Mesenchymal stem cell (in vitro differentiated cells and primary cell): ENCODE measurements at regions not wholly inside any gene's neighbourhood (a gene's known extent, or its start where the extent isn't known, plus 50 kb on each side); places are given as distances from the start of the nearest gene placed in this dataset.

Source experiments
- DNase-seq: peaks from one replicate; pipeline ENCODE4 v3.0.0-alpha.2; 2013
- H2AFZ ChIP-seq: one replicate; pipeline ENCODE4 v1.6.1; 2013; ENCODE audit warnings: low read depth, mild to moderate bottlenecking, control low read depth, inconsistent platforms, low read length, moderate library complexity
- H2AK5ac ChIP-seq: 2 replicates; pipeline ENCODE4 v1.6.1; 2013; ENCODE audit warnings: low read length, moderate library complexity, mild to moderate bottlenecking, inconsistent platforms; ENCODE audit not compliant: severe bottlenecking
- H2BK120ac ChIP-seq: one replicate; pipeline ENCODE4 v1.6.1; 2013; ENCODE audit warnings: low read depth, mild to moderate bottlenecking, inconsistent platforms, low read length, moderate library complexity
- H2BK12ac ChIP-seq, 2 experiments: one replicate each; pipeline ENCODE4 v1.6.1; 2013; ENCODE audit warnings: inconsistent platforms in 2 of 2, low read length in 2 of 2, mild to moderate bottlenecking in 2 of 2, moderate library complexity in 2 of 2, control low read depth in 1 of 2
- H2BK15ac ChIP-seq: one replicate; pipeline ENCODE4 v1.6.1; 2013; ENCODE audit warnings: mild to moderate bottlenecking, low read depth, inconsistent platforms; ENCODE audit not compliant: poor library complexity, severe bottlenecking
- H2BK5ac ChIP-seq: 2 replicates; pipeline ENCODE4 v1.6.1; 2013; ENCODE audit warnings: low read depth, mild to moderate bottlenecking, low read length, control low read depth, inconsistent platforms; ENCODE audit not compliant: poor library complexity, severe bottlenecking
- H3K14ac ChIP-seq, 2 experiments: one replicate each; pipeline ENCODE4 v1.6.1; 2013; ENCODE audit warnings: inconsistent platforms in 2 of 2, low read length in 2 of 2, control low read depth in 1 of 2, mild to moderate bottlenecking in 1 of 2, moderate library complexity in 1 of 2
- H3K18ac ChIP-seq, 2 experiments: one replicate each; pipeline ENCODE4 v1.6.1; 2013; ENCODE audit warnings: inconsistent platforms in 2 of 2, low read length in 2 of 2, control low read depth in 1 of 2, low read depth in 1 of 2, mild to moderate bottlenecking in 1 of 2
- H3K23ac ChIP-seq, 2 experiments: one replicate each; pipeline ENCODE4 v1.6.1; 2013; ENCODE audit warnings: inconsistent platforms in 2 of 2, low read length in 2 of 2, mild to moderate bottlenecking in 2 of 2, moderate library complexity in 2 of 2, control low read depth in 1 of 2
- H3K27ac ChIP-seq: 2 replicates; pipeline ENCODE4 v1.5.1; 2013; ENCODE audit warnings: mild to moderate bottlenecking, moderate library complexity, low read length, control low read depth, inconsistent platforms; ENCODE audit not compliant: poor library complexity, severe bottlenecking
- H3K27me3 ChIP-seq, 2 experiments: 2 replicates each; pipeline versions ENCODE4 v1.6.1 to v1.7.0; 2013; ENCODE audit warnings: low read length in 2 of 2, mild to moderate bottlenecking in 2 of 2, moderate library complexity in 2 of 2, control low read depth in 1 of 2, inconsistent platforms in 1 of 2; ENCODE audit not compliant: control insufficient read depth in 1 of 2, insufficient read depth in 1 of 2
- H3K36me3 ChIP-seq, 2 experiments: 2 replicates each; pipeline versions ENCODE4 v1.6.1 to v1.7.0; 2013; ENCODE audit warnings: low read length in 2 of 2, control low read depth in 1 of 2, inconsistent platforms in 1 of 2, low read depth in 1 of 2, mild to moderate bottlenecking in 1 of 2; ENCODE audit not compliant: insufficient read depth in 2 of 2, control insufficient read depth in 1 of 2
- H3K4ac ChIP-seq, 2 experiments: one replicate each; pipeline ENCODE4 v1.6.1; 2013; ENCODE audit warnings: inconsistent platforms in 2 of 2, low read length in 2 of 2, mild to moderate bottlenecking in 2 of 2, moderate library complexity in 2 of 2, control low read depth in 1 of 2, low read depth in 1 of 2
- H3K4me1 ChIP-seq: 2 replicates; pipeline ENCODE4 v1.6.1; 2013; ENCODE audit warnings: low read depth, low read length, control low read depth; ENCODE audit not compliant: control insufficient read depth, insufficient read depth
- H3K4me2 ChIP-seq: 2 replicates; pipeline ENCODE4 v1.6.1; 2013; ENCODE audit warnings: low read length, mild to moderate bottlenecking, inconsistent platforms; ENCODE audit not compliant: poor library complexity, severe bottlenecking
- H3K4me3 ChIP-seq, 2 experiments: 2 replicates each; pipeline versions ENCODE4 v1.5.1 to v1.7.0; 2013; ENCODE audit warnings: low read length in 2 of 2, mild to moderate bottlenecking in 2 of 2, control low read depth in 1 of 2, low read depth in 1 of 2; ENCODE audit not compliant: insufficient read depth in 1 of 2
- H3K79me1 ChIP-seq: replicated peaks from 2 replicates; pipeline ENCODE4 v1.6.1; 2013; ENCODE audit warnings: mild to moderate bottlenecking, control low read depth, low read length, inconsistent platforms; ENCODE audit not compliant: poor library complexity, severe bottlenecking
- H3K9ac ChIP-seq: 2 replicates; pipeline ENCODE4 v1.7.0; 2013; ENCODE audit warnings: mild to moderate bottlenecking, low read length, moderate library complexity
- H3K9me3 ChIP-seq: 2 replicates; pipeline ENCODE4 v1.7.0; 2013; ENCODE audit warnings: mild to moderate bottlenecking, low read length; ENCODE audit not compliant: control insufficient read depth
- H4K8ac ChIP-seq: one replicate; pipeline ENCODE4 v1.6.1; 2013; ENCODE audit warnings: inconsistent platforms, mild to moderate bottlenecking, low read length, moderate library complexity
- H4K91ac ChIP-seq: one replicate; pipeline ENCODE4 v1.6.1; 2013; ENCODE audit warnings: mild to moderate bottlenecking, low read length, inconsistent platforms
- WGBS: methylation state at CpG from one replicate; pipeline ENCODE4 v1.1.7; 2013; ENCODE audit warnings: mixed read lengths; 5-methylcytosine and 5-hydroxymethylcytosine counted together

GRCh38 chr7:35988818-35989217, 164.2 kb upstream of the EEPD1 start:
- H3K4me1 ChIP-seq = no peaks in the 10 kb centered on the region
- H3K4me2 ChIP-seq = no peak overlapping the region
- no peaks in the 10 kb centered on the region for H3K27me3 ChIP-seq
- no peak overlapping the region for H2BK15ac ChIP-seq
- H3K18ac ChIP-seq = no peak overlapping the region
- H4K91ac ChIP-seq = no peak overlapping the region
- H3K14ac ChIP-seq = no peak overlapping the region
- no peak overlapping the region for H4K8ac ChIP-seq
- no peak overlapping the region for H3K9ac ChIP-seq
- no peaks in the 10 kb centered on the region for H3K9me3 ChIP-seq
- H2BK12ac ChIP-seq = no peak overlapping the region
- 80% methylated on average over 4 of the region's 6 CpGs for WGBS
- no peak overlapping the region for H3K4ac ChIP-seq
- H3K4me3 ChIP-seq = no peak overlapping the region
- no peak overlapping the region for H2AK5ac ChIP-seq
- H2AFZ ChIP-seq = no peak overlapping the region
- H2BK5ac ChIP-seq = no peak overlapping the region
- DNase-seq = no peak
- no peak overlapping the region for H3K27ac ChIP-seq
- no peak overlapping the region for H3K23ac ChIP-seq
- no peak overlapping the region for H2BK120ac ChIP-seq
- H3K79me1 ChIP-seq = no peaks in the 10 kb centered on the region
- H3K36me3 ChIP-seq = no peaks in the 10 kb centered on the region

GRCh38 chr7:35991511-35992232, 161.4 kb upstream of the EEPD1 start:
- Histone ChIP-seq H3K18ac (peak overlapping the region in 1 of 2 experiments; percentile 11), H2BK120ac (no peak overlapping the region), H2AK5ac (no peak overlapping the region), H2AFZ (no peak overlapping the region), H3K79me1 (no peaks in the 10 kb centered on the region), H3K14ac (no peak overlapping the region), H2BK5ac (no peak overlapping the region), H3K4me3 (no peak overlapping the region), H3K23ac (no peak overlapping the region), H4K91ac (no peak overlapping the region), H3K4me1 (no peaks in the 10 kb centered on the region), H3K4me2 (no peak overlapping the region), H3K9me3 (no peaks in the 10 kb centered on the region), H3K27me3 (no peaks in the 10 kb centered on the region), H3K4ac (no peak overlapping the region), H3K9ac (no peak overlapping the region), H4K8ac (peak overlapping the region; percentile 47), H3K36me3 (no peaks in the 10 kb centered on the region), H3K27ac (no peak overlapping the region), H2BK12ac (no peak overlapping the region), H2BK15ac (no peak overlapping the region)
- 82% methylated on average over 5 of the region's 6 CpGs for WGBS
- DNase-seq = no peak

- no peaks in the 10 kb centered on the region for H3K79me1 ChIP-seq
- H3K4me3 ChIP-seq = no peak overlapping the region
- H2BK5ac ChIP-seq = no peak overlapping the region
- no peak overlapping the region for H2AFZ ChIP-seq
- H3K14ac ChIP-seq = no peak overlapping the region
- no peak overlapping the region for H2BK15ac ChIP-seq
- no peaks in the 10 kb centered on the region for H3K9me3 ChIP-seq
- H3K23ac ChIP-seq = no peak overlapping the region
- H2BK12ac ChIP-seq = no peak overlapping the region
- H3K27ac ChIP-seq = no peak overlapping the region
- H3K27me3 ChIP-seq = no peaks in the 10 kb centered on the region
- no peaks in the 10 kb centered on the region for H3K36me3 ChIP-seq
- H3K9ac ChIP-seq = no peak overlapping the region
- no peak overlapping the region for H3K18ac ChIP-seq
- H3K4me2 ChIP-seq = no peak overlapping the region
- no peak for DNase-seq
- 60% methylated on average over 1 of the region's 1 CpG for WGBS
- no peak overlapping the region for H2AK5ac ChIP-seq
- no peak overlapping the region for H3K4ac ChIP-seq
- H4K91ac ChIP-seq = no peak overlapping the region
- H4K8ac ChIP-seq = no peak overlapping the region
- H3K4me1 ChIP-seq = no peaks in the 10 kb centered on the region
- no peak overlapping the region for H2BK120ac ChIP-seq
Observed at GRCh38 chr7:35992436-35992835, 160.6 kb upstream of the EEPD1 start.

- no peak overlapping the region for H2BK120ac ChIP-seq
- no peak overlapping the region for H3K4me2 ChIP-seq
- H3K18ac ChIP-seq = no peak overlapping the region
- no peak overlapping the region for H3K4ac ChIP-seq
- DNase-seq = no peak
- no peak overlapping the region for H2BK12ac ChIP-seq
- no peaks in the 10 kb centered on the region for H3K79me1 ChIP-seq
- no peak overlapping the region for H2BK5ac ChIP-seq
- no peak overlapping the region for H3K23ac ChIP-seq
- no peak overlapping the region for H3K4me3 ChIP-seq
- no peak overlapping the region for H2AFZ ChIP-seq
- H3K4me1 ChIP-seq = no peaks in the 10 kb centered on the region
- H4K91ac ChIP-seq = no peak overlapping the region
- no peak overlapping the region for H3K9ac ChIP-seq
- H2AK5ac ChIP-seq = no peak overlapping the region
- no peaks in the 10 kb centered on the region for H3K36me3 ChIP-seq
- H4K8ac ChIP-seq = no peak overlapping the region
- H3K27me3 ChIP-seq = no peaks in the 10 kb centered on the region
- H3K14ac ChIP-seq = no peak overlapping the region
- 56% methylated on average over 2 of the region's 2 CpGs for WGBS
- no peak overlapping the region for H3K27ac ChIP-seq
- no peaks in the 10 kb centered on the region for H3K9me3 ChIP-seq
- no peak overlapping the region for H2BK15ac ChIP-seq
Observed at GRCh38 chr7:35993113-35993512, 159.9 kb upstream of the EEPD1 start.
